ENCODE measurements at regions not wholly inside any gene's neighbourhood (a gene's known extent, or its start where the extent isn't known, plus 50 kb on each side); places are given as distances from the start of the nearest gene placed in this dataset.

GRCh38 chr20:48015943-48016723 lies 230.9 kb upstream of the SULF2 start:
- peak; percentile 84 for DNase-seq (ENCODE audit: low read depth)

GRCh38 chr20:48015141-48015910 lies 230.0 kb upstream of the SULF2 start:
- DNase-seq (ENCODE audit: low read depth) = peak; percentile 21

- DNase-seq (ENCODE audit: low read depth) = peak; percentile 74
Measured at GRCh38 chr20:48012401-48012974, 227.2 kb upstream of the SULF2 start.

GRCh38 chr20:48011025-48011424 lies 225.7 kb upstream of the SULF2 start:
- no peak for DNase-seq (ENCODE audit: low read depth)

GRCh38 chr20:48010623-48011022 lies 225.3 kb upstream of the SULF2 start:
- DNase-seq (ENCODE audit: low read depth) = no peak

- no peak for DNase-seq (ENCODE audit: low read depth)
Measured at GRCh38 chr20:48008850-48009515, 223.7 kb upstream of the SULF2 start.

GRCh38 chr20:48007351-48007750 lies 222.1 kb upstream of the SULF2 start:
- DNase-seq (ENCODE audit: low read depth) = no peak

GRCh38 chr20:48006036-48006833 lies 221.0 kb upstream of the SULF2 start:
- DNase-seq (ENCODE audit: low read depth) = no peak

GRCh38 chr20:48003021-48003420 lies 217.7 kb upstream of the SULF2 start:
- no peak for DNase-seq (ENCODE audit: low read depth)

- no peak for DNase-seq (ENCODE audit: low read depth)
Measured at GRCh38 chr20:48002517-48002970, 217.3 kb upstream of the SULF2 start.

GRCh38 chr20:47999166-47999565 lies 213.9 kb upstream of the SULF2 start:
- DNase-seq (ENCODE audit: low read depth) = no peak

- no peak for DNase-seq (ENCODE audit: low read depth)
Measured at GRCh38 chr20:47998736-47999135, 213.5 kb upstream of the SULF2 start.

GRCh38 chr20:47995661-47996060 lies 210.4 kb upstream of the SULF2 start:
- no peak for DNase-seq (ENCODE audit: low read depth)

- DNase-seq (ENCODE audit: low read depth) = no peak
Measured at GRCh38 chr20:47993817-47994216, 208.5 kb upstream of the SULF2 start.

GRCh38 chr20:47993035-47993755 lies 207.9 kb upstream of the SULF2 start:
- no peak for DNase-seq (ENCODE audit: low read depth)

GRCh38 chr20:47991875-47992488 lies 206.7 kb upstream of the SULF2 start:
- no peak for DNase-seq (ENCODE audit: low read depth)

- DNase-seq (ENCODE audit: low read depth) = no peak
Measured at GRCh38 chr20:47990507-47991150, 205.3 kb upstream of the SULF2 start.

- peak; percentile 14 for DNase-seq (ENCODE audit: low read depth)
Measured at GRCh38 chr20:47989957-47990356, 204.7 kb upstream of the SULF2 start.

GRCh38 chr20:47988676-47989075 lies 203.4 kb upstream of the SULF2 start:
- DNase-seq (ENCODE audit: low read depth) = no peak
